CD14-positive monocyte (primary cell): ENCODE measurements at regions not wholly inside any gene's neighbourhood (a gene's known extent, or its start where the extent isn't known, plus 50 kb on each side); places are given as distances from the start of the nearest gene placed in this dataset.

Source experiments
- DNase-seq, 3 donors: peaks; one replicate each; pipeline ENCODE4 v3.0.0-alpha.2; 2011 to 2022
- H2AFZ ChIP-seq: 2 replicates; pipeline ENCODE4 v1.6.0; 2012; ENCODE audit warnings: mild to moderate bottlenecking, low read depth, low read length, inconsistent platforms; ENCODE audit not compliant: insufficient read depth, poor library complexity, severe bottlenecking
- H3K27ac ChIP-seq, 2 donors: 1 replicate in 1 of 2; 2 replicates in 1 of 2; pipeline ENCODE4 v1.5.1; 2012 to 2013; ENCODE audit warnings: low read length in 2 of 2, control low read depth in 1 of 2, inconsistent platforms in 1 of 2, low read depth in 1 of 2, mild to moderate bottlenecking in 1 of 2
- H3K27me3 ChIP-seq, 2 donors: one replicate each; pipeline versions ENCODE4 v1.6.0 to v1.6.1; 2011 to 2013; ENCODE audit warnings: low read length in 2 of 2; ENCODE audit not compliant: control insufficient read depth in 2 of 2, insufficient read depth in 2 of 2
- H3K36me3 ChIP-seq, 2 donors: replicated peaks in 1 of 2; 1 replicate in 1 of 2; 2 replicates in 1 of 2; pipeline versions ENCODE4 v1.5.1 to v1.6.1; 2012 to 2013; ENCODE audit warnings: low read length in 2 of 2, control low read depth in 1 of 2, inconsistent platforms in 1 of 2, mild to moderate bottlenecking in 1 of 2; ENCODE audit not compliant: insufficient read depth in 2 of 2, control insufficient read depth in 1 of 2
- H3K4me1 ChIP-seq, 2 donors: 1 replicate in 1 of 2; 2 replicates in 1 of 2; pipeline versions ENCODE4 v1.5.1 to v1.6.1; 2012 to 2013; ENCODE audit warnings: low read length in 2 of 2, control low read depth in 1 of 2, inconsistent platforms in 1 of 2, mild to moderate bottlenecking in 1 of 2, moderate library complexity in 1 of 2; ENCODE audit not compliant: insufficient read depth in 2 of 2, control insufficient read depth in 1 of 2
- H3K4me2 ChIP-seq: replicated peaks from 2 replicates; pipeline ENCODE3; 2012; ENCODE audit warnings: low read length, moderate library complexity, mild to moderate bottlenecking; ENCODE audit not compliant: poor library complexity, severe bottlenecking; ENCODE audit errors: extremely low read depth
- H3K4me3 ChIP-seq, 3 experiments: fragments of 200-600 bp in 1 of 3; sonication (generic) in 1 of 3; replicated peaks in 1 of 3; 1 replicate in 2 of 3; 2 replicates in 1 of 3; pipeline ENCODE4 v1.5.1; 2011 to 2013; ENCODE audit warnings: low read length in 3 of 3, mild to moderate bottlenecking in 3 of 3, control low read depth in 2 of 3, low read depth in 2 of 3, inconsistent platforms in 1 of 3, moderate library complexity in 1 of 3
- H3K79me2 ChIP-seq: 2 replicates; pipeline ENCODE4 v1.6.0; 2012; ENCODE audit warnings: mild to moderate bottlenecking, control low read depth, inconsistent platforms, low read length, moderate library complexity; ENCODE audit not compliant: insufficient read depth
- H3K9ac ChIP-seq: 2 replicates; pipeline ENCODE4 v1.6.0; 2017; ENCODE audit warnings: low read length, mild to moderate bottlenecking; ENCODE audit not compliant: insufficient read depth, poor library complexity, severe bottlenecking
- H3K9me3 ChIP-seq, 2 donors: replicated peaks in 1 of 2; 1 replicate in 1 of 2; 2 replicates in 1 of 2; pipeline versions ENCODE4 v1.5.1 to v1.6.1; 2012 to 2013; ENCODE audit warnings: low read length in 2 of 2, control low read depth in 1 of 2; ENCODE audit not compliant: control insufficient read depth in 1 of 2, insufficient read depth in 1 of 2
- H4K20me1 ChIP-seq: 2 replicates; pipeline ENCODE4 v1.6.0; 2012; ENCODE audit warnings: mild to moderate bottlenecking, low read length, control low read depth, moderate library complexity; ENCODE audit not compliant: insufficient read depth
- H3K27ac Mint-ChIP-seq, 7 donors: one replicate each; pipeline ENCODE4 v1.8.0; 2020; ENCODE audit warnings: mild to moderate bottlenecking in 7 of 7, mixed read lengths in 7 of 7, moderate library complexity in 6 of 7, inconsistent platforms in 2 of 7
- H3K27me3 Mint-ChIP-seq, 3 donors: one replicate each; pipeline ENCODE4 v1.8.0; 2021 to 2022; ENCODE audit warnings: low read depth in 3 of 3, mild to moderate bottlenecking in 3 of 3, mixed read lengths in 3 of 3, moderate library complexity in 3 of 3, inconsistent platforms in 1 of 3
- H3K36me3 Mint-ChIP-seq, 2 donors: one replicate each; pipeline ENCODE4 v1.8.0; 2020; ENCODE audit warnings: mixed read lengths in 2 of 2, inconsistent platforms in 1 of 2, mild to moderate bottlenecking in 1 of 2
- H3K4me1 Mint-ChIP-seq: one replicate; pipeline ENCODE4 v1.8.0; 2020; ENCODE audit warnings: mild to moderate bottlenecking, mixed read lengths
- H3K4me3 Mint-ChIP-seq, 2 donors: one replicate each; pipeline ENCODE4 v1.8.0; 2020; ENCODE audit warnings: mild to moderate bottlenecking in 2 of 2, mixed read lengths in 2 of 2, moderate library complexity in 1 of 2
- H3K9me3 Mint-ChIP-seq, 7 donors: one replicate each; pipeline ENCODE4 v1.8.0; 2020 to 2022; ENCODE audit warnings: mixed read lengths in 7 of 7, mild to moderate bottlenecking in 6 of 7, moderate library complexity in 6 of 7, inconsistent platforms in 2 of 7
- CTCF ChIP-seq: fragments of 200-600 bp; IDR thresholded peaks from one replicate; pipeline ENCODE4 v1.8.0; 2022; ENCODE audit warnings: antibody characterized with exemption, mild to moderate bottlenecking
- WGBS: methylation state at CpG from one replicate; pipeline ENCODE4 v1.1.5; 2013; ENCODE audit warnings: missing lambda C conversion rate; ENCODE audit not compliant: insufficient coverage; 5-methylcytosine and 5-hydroxymethylcytosine counted together
- intact Hi-C, 2 donors: fragments of 100-400 bp; cut with micrococcal nuclease; formaldehyde crosslinking; loops; one replicate each; pipeline versions ENCODE4 v1.15.0 to v1.15.1; 2023

GRCh38 chr2:230600881-230601280 lies 111.8 kb upstream of the CAB39 start:
- peaks cover 8 to 9% of the 10 kb centered on the region in 2 donors for H3K4me1 ChIP-seq
- H3K4me3 ChIP-seq, result no peak overlapping the region
- H3K27me3 ChIP-seq, result no peaks in the 10 kb centered on the region
- H3K27ac ChIP-seq, result no peak overlapping the region
- H3K9me3 Mint-ChIP-seq, result peaks cover 0 to 4% (median 2%) of the 10 kb centered on the region in 7 donors
- no peaks in the 10 kb centered on the region for H3K79me2 ChIP-seq
- no peaks in the 10 kb centered on the region for H4K20me1 ChIP-seq
- no peak overlapping the region for H3K9ac ChIP-seq
- H3K36me3 ChIP-seq, result no peaks in the 10 kb centered on the region
- H3K36me3 Mint-ChIP-seq, result no peaks in the 10 kb centered on the region
- intact Hi-C loops, result no loop called here
- no peak overlapping the region for H3K4me3 Mint-ChIP-seq
- H2AFZ ChIP-seq, result no peak overlapping the region
- peaks cover 9% of the 10 kb centered on the region for H3K4me1 Mint-ChIP-seq
- DNase-seq, result no peak
- 90% methylated on average over 1 of the region's 4 CpGs for WGBS
- TF ChIP-seq CTCF, result no peak
- H3K4me2 ChIP-seq, result no peak overlapping the region
- peaks cover 0 to 2% (median 2%) of the 10 kb centered on the region in 3 donors for H3K27me3 Mint-ChIP-seq
- no peak overlapping the region for H3K27ac Mint-ChIP-seq
- no peaks in the 10 kb centered on the region for H3K9me3 ChIP-seq

GRCh38 chr2:230601510-230601909 lies 111.1 kb upstream of the CAB39 start:
- no peak overlapping the region for H3K9ac ChIP-seq
- H3K36me3 ChIP-seq, result no peaks in the 10 kb centered on the region
- WGBS, result 81% methylated on average over 4 of the region's 7 CpGs
- peaks cover 8 to 9% of the 10 kb centered on the region in 2 donors for H3K4me1 ChIP-seq
- H3K27me3 Mint-ChIP-seq, result peaks cover 0 to 2% (median 2%) of the 10 kb centered on the region in 3 donors
- H3K36me3 Mint-ChIP-seq, result no peaks in the 10 kb centered on the region
- no peak overlapping the region for H3K4me2 ChIP-seq
- H3K9me3 Mint-ChIP-seq, result peaks cover 0 to 9% (median 3%) of the 10 kb centered on the region in 7 donors
- H3K79me2 ChIP-seq, result no peaks in the 10 kb centered on the region
- H3K4me3 Mint-ChIP-seq, result no peak overlapping the region
- H3K27ac ChIP-seq, result no peak overlapping the region
- TF ChIP-seq CTCF, result no peak
- intact Hi-C loops, result no loop called here
- no peak overlapping the region for H3K4me3 ChIP-seq
- H3K9me3 ChIP-seq, result no peaks in the 10 kb centered on the region
- H3K27ac Mint-ChIP-seq, result no peak overlapping the region
- H2AFZ ChIP-seq, result no peak overlapping the region
- DNase-seq, result no peak
- H3K27me3 ChIP-seq, result no peaks in the 10 kb centered on the region
- no peaks in the 10 kb centered on the region for H4K20me1 ChIP-seq
- H3K4me1 Mint-ChIP-seq, result peaks cover 9% of the 10 kb centered on the region
